ENCODE measurements at regions not wholly inside any gene's neighbourhood (a gene's known extent, or its start where the extent isn't known, plus 50 kb on each side); places are given as distances from the start of the nearest gene placed in this dataset.

GRCh38 chr3:163185721-163186350 is 1689.2 kb downstream of the OTOL1 start:
- Histone ChIP-seq H3K27me3 (ENCODE audit: insufficient read depth, low read length) (no peaks in the 10 kb centered on the region), H2BK12ac (ENCODE audit: insufficient read length, low read depth, low read length) (no peak overlapping the region), H2BK5ac (ENCODE audit: insufficient read length, low read length) (no peak overlapping the region), H3K4ac (ENCODE audit: low read depth, low read length) (no peak overlapping the region), H3K23ac (ENCODE audit: insufficient read length, low read depth, low read length) (no peak overlapping the region), H4K20me1 (ENCODE audit: control insufficient read depth, insufficient read depth, insufficient read length) (no peaks in the 10 kb centered on the region), H4K91ac (ENCODE audit: insufficient read length, low read depth, low read length) (no peak overlapping the region), H2BK15ac (ENCODE audit: low read depth, low read length) (no peak overlapping the region), H2AK5ac (ENCODE audit: insufficient read length, low read length) (no peak overlapping the region), H3K14ac (ENCODE audit: insufficient read depth, low read length) (no peak overlapping the region), H3K79me1 (ENCODE audit: insufficient read depth, low read depth, low read length, poor library complexity, severe bottlenecking) (no peaks in the 10 kb centered on the region), H3K27ac (ENCODE audit: insufficient read length, low read depth, low read length) (no peak overlapping the region), H4K8ac (replicated peaks; ENCODE audit: insufficient read length, low read depth, low read length) (no peak overlapping the region), H3K18ac (ENCODE audit: insufficient read length, low read depth, low read length) (no peak overlapping the region), H3K9ac (ENCODE audit: extremely low read depth, insufficient read length, low read length) (no peak overlapping the region), H4K5ac (ENCODE audit: insufficient read length, low read depth, low read length) (no peak overlapping the region), H3K56ac (ENCODE audit: insufficient read length, low read depth, low read length) (no peak overlapping the region), H3T11ph (ENCODE audit: low read length) (no peak overlapping the region), H2BK120ac (ENCODE audit: low read depth, low read length, poor library complexity, severe bottlenecking) (no peak overlapping the region), H2BK20ac (ENCODE audit: low read depth, low read length, poor library complexity, severe bottlenecking) (no peak overlapping the region), H3K9me3 (ENCODE audit: control insufficient read depth, low read depth, low read length) (no peaks in the 10 kb centered on the region), H3K4me1 (ENCODE audit: insufficient read depth, low read length) (no peaks in the 10 kb centered on the region), H3K79me2 (ENCODE audit: insufficient read depth, low read length) (no peaks in the 10 kb centered on the region), H3K23me2 (ENCODE audit: insufficient read length, low read depth, low read length, poor library complexity, severe bottlenecking) (no peaks in the 10 kb centered on the region), H2AFZ (ENCODE audit: low read length) (no peak overlapping the region), H3K4me2 (ENCODE audit: insufficient read depth, insufficient read length, low read length) (no peak overlapping the region)
- no peak for DNase-seq
- H3K27me3 Mint-ChIP-seq (ENCODE audit: low read depth), result no peaks in the 10 kb centered on the region
- no peak overlapping the region for H3K4me3 Mint-ChIP-seq
- WGBS (ENCODE audit: extremely low coverage, insufficient read length, low lambda C conversion rate), result no CpG with 5 or more reads among the region's 1 CpG
- no peak for TF ChIP-seq CTCF (conservative IDR thresholded peaks at IDR 0.05)
- H3K36me3 Mint-ChIP-seq (ENCODE audit: insufficient read depth in 1 of 3, low read depth in 3 of 3), result no peaks in the 10 kb centered on the region
- H3K4me1 Mint-ChIP-seq, result no peaks in the 10 kb centered on the region
- no peaks in the 10 kb centered on the region; a peak in 1 of 5 replicates for H3K9me3 Mint-ChIP-seq
- no peak overlapping the region for H3K27ac Mint-ChIP-seq
